Occipital lobe (tissue), 1 donor: ENCODE measurements at regions not wholly inside any gene's neighbourhood (a gene's known extent, or its start where the extent isn't known, plus 50 kb on each side); places are given as distances from the start of the nearest gene placed in this dataset.

ENCODE experiments used
- DNase-seq: peaks from one replicate; lab custom pipeline; 2025; lab: John Stamatoyannopoulos, UW

DNA sequence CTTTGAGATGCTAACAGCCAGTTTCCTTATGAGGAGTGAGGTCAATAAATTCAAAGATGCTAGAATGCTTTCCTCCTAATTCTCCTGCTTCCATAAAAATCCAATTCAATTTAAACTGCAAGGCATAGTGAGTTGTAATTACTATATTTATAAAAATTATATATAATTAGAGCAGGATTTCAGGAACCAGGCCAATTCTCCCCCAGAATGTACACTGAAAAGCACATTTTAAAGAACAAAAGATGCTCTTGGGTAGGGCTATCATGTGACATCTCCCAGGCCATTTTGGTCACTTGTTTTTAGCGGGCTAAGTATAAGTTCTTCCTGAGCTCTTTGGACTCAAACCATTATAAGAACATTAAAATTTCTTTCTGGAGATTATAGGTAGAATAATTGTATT lies 195.7 kb upstream of the KCNG1 start:
- DNase-seq = no peak

DNA sequence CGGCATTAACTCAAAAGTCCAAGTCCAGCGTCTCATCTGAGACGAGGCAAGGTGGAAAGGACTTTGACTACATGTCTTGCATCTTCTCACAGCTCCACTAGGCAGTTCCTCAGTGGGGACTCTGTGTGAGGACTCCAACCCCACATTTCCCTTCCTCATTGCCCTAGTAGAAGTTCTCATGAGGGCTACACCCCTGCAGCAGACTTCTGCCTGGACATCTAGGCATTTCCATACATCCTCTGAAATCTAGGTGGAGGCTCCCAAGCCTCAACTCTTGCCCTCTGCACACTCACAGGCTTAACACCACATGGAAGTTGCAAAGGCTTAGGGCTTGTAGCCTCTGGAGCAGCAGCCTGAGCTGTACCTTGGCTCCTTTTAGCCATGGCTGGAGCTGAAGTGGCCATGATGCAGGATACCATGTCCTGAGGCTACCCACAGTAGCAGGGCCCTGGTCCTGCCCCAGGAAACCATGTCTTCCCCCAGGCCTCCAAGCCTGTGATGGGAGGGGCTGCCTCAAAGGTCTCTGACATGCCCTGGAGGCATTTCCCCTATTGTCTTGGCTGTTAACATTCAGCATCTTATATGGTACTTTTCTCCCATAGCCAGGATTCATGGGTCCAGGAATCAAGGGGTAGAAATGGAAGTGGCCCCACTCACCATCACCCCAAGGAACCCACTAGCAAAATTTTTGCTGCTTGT lies 194.6 kb upstream of the KCNG1 start:
- no peak for DNase-seq

DNA sequence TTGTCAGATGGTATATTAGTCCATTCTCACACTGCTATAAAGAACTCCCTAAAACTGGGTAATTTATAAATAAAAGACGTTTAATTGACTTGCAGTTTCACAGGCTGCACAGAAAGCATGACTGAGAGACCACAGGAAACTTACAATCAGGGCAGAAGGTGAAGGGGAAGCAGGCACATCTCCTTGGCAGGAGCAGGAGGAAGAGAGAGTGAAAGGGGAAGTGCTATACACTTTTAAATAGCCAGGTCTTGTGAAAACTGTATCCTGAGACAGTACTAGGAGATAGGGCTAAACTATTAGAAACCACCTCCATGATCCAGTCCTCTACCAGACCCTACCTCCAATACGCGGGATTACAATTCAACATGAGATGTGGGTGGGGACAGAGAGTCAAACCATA lies 193.9 kb upstream of the KCNG1 start:
- DNase-seq = no peak

DNA sequence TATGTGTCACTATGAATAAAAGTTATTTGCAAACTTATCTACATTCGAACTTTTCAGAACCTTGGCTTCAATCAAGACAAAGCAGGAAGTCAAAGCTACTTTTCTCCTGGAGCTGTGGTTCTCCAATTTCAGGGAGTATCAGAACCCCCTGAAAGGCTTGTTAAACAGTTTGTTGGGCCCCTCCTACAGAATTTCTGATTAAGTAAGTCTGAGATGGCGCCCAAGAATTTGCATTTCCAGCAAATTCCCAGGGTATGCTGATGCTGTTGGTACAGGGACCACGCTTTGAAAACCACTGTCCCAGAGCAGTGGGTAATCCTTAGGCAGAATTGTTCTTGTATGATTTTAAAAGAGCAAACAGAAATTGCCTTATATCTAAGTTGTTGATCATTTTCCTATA lies 189.9 kb upstream of the KCNG1 start:
- DNase-seq = no peak

DNA sequence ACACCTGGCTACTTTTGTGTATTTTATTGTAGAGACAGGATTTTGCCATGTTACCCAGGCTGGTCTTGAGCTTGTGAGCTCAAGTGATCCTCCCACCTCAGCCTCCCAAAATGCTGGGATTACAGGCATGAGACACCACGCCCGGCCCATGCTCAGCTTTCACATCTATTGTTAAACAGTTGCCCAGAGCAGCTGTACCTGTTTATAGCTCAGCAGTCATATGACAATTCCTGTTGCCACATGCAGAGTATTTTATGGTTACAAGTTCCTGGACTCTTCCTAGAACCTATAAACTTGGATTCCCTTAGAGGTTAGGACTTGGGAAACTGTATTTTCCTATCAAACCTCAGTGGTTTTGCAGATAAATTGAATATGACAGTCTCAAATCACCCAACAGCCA lies 188.3 kb upstream of the KCNG1 start:
- DNase-seq = no peak

DNA sequence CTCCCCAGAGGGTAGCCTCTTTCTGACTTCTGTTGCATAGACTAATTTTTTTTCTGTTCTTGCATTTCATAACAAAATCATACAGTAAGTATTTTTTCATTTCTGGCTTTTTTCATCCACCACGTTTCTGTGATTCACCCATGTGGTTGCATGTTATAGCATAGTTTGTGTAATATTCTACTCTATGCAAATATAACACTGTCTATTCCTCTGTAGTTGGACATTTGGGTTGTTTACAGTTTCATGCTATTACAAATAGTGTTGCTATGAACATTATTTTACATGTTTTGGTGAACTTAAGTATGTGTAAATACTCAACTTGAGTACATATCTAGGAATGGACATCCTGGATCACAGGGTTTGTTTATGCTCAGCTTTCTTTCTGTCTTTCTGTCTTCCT lies 187.2 kb upstream of the KCNG1 start:
- no peak for DNase-seq

DNA sequence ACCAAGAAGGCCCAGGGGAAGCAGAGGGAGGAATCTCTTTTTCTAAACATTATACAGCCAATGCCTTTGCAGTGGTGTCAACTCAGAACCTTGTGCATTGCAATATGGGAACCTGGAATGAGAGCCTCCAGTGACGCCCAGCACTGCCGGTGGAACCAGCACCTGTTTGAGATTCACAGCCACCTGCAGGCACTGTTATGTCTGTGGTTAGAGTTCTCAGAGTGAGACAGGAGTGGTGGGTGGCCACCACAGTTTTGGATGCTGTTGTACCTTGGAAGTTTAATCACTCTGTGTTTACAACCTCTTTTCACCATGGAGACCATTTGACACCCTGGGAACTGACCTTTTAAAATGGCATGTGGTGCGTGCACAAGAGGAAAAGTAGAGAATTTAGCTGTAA lies 185.3 kb upstream of the KCNG1 start:
- no peak for DNase-seq

DNA sequence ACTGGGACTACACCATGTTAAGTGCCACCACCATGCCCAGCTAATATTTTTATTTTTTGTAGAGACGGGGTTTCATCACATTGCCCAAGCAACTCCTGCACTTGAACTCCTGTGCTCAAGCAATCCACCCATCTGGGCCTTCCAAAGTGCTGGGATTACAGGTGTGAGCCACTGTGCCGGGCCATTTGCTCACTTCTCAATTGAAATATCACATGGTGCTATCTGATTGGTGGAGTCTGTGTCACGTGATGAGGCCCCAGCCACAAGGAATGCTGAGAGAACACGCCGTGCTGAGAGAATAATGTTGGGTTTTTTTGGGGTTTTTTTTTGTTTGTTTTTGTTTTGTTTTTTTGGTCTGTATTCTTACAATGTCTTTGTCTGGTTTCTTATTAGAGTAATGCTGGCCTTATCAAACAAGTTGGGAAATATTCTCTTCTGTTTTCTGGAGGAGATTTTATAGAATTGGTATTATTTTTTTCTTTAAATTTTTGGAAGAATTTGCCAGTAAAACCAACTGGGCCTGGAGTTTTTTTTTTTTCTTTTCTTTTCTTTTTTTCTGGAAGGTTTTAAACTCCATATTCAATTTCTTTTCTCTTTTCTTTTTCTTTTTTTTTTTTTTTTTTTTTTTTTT lies 183.2 kb upstream of the KCNG1 start:
- no peak for DNase-seq

DNA sequence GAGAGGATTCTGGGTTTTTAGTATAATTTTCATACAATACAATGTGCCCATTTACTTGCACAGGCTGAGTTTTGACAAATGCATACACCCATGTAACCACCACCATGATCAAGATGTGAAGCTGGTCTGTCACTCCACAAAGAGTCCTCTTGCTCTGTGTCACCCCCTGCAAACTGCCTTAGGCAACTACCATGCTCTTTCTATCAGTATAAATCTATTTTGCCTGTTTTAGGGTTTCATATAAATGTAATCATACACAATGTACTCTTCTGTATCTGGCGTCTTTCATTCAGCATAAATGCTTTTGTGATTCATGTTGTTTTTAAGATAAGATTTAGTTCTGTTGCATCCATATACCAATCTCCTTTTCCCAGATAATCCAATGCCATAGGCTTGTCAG lies 181.9 kb upstream of the KCNG1 start:
- no peak for DNase-seq

DNA sequence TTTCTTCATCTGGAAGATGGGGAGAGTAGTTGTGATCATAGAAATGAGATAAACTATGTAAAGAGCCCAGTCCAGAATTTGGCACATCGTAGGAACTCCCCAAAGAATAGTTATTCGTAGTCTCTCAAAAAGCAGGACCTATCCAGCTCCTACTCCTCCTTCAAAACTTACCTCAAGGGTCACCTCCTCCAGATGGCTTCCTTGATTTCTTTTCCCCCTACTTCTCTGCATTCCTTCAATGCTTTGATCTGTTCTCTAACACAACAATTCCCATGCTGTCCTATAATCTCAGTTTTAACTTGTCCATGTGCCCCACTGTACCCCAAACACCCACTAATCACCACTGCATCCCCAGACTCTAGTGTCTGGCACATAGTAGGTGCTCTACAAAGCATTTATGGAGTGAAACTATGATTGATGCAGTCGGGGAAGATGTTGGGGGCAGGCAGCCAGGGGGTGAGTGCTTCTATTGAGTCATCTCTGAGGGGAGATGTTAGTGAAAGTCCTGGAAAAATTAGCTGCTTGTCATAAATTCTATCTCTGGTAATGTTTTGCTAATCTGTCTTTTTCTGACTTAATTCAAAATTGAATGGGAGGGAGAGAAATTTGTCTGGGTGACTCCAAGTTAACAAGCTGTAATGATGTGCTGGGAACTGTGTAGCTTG lies 181.3 kb upstream of the KCNG1 start:
- DNase-seq = no peak

DNA sequence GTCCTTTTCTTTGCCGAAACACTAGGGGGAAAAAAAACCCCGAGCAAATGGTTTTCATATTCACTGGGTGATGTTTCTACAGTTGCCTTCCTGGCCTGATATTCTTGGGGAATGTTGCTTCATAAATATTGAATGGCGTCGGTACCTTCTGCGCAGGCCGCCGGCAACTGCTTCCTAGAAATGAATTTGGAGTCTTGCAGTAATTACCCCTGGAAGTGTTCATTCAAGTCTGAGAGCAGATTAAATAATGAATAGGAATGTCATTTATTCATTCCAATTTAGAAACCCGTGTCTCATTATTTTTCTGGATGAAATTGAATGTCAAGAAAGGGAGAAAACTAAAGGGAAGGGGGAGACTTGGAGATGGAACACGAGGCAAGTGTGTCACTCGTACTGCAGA lies 179.4 kb upstream of the KCNG1 start:
- DNase-seq = no peak

DNA sequence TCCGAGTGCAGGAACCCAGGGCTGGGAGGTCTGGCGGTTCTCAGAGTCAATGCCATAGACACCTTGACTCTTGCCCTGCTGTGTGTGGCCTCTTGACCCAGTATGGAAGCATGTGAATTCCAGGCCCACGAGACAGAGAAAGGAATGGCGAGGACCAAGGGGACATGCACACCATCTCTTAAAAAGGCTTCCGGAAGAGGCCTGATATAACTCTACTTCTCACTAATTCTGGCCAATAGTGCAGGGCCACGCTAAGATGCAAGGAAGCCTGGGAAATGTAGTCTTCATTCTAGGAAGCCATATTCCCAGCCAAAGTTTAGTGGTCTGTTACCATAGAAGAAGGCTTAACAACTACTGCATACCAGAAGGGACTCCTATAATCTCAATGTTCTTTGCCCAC lies 177.0 kb upstream of the KCNG1 start:
- no peak for DNase-seq

DNA sequence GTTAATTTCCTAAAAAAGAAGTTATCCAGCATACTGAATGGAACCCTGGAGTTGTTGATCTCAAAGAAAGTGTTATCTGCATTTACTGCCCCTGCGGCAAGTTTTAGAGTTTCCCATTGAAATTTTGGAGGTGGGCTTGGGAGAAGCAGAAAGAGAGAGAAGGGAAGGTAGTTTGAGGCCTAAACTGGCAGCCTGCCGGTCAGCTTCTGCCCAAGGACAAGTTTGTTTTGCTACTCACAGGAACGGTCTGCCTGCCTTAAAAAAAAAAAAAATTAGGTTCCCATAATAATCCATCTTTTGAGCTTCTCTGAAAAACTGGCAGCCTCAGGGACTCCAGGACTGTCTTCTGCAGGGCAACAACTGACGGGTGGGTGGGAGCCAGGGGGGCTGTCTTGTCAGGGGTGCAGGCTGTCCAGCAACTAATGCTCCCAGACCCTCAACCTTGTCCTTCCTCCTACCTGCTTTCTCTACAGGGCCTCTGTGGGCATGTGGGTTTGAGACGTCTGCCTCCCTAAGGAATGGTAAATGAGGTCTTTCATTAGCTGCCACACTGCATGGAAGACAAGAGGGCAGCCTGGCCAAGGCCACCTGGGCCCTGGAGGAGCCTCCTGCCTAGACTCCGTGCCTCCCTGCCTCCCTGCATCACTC lies 176.1 kb upstream of the KCNG1 start:
- no peak for DNase-seq

DNA sequence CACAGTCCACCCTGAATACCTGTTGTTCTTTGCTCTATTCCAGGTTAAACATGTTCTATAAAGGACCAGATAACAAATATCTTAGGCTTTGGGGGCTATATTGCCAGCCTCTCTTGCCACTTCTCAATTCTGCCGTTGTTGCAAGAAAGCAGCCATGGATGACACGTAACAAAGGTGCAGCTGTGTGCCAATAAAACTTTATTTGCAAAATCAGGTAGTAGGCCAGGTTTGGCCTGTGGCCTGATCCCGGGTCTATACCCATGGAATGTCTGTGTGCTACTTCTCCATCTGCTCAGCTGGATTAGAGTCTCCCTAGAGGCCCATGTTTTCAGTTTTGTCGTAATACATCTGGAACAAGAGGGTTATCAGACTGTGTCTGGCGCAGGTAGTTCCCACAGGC lies 175.3 kb upstream of the KCNG1 start:
- DNase-seq = no peak

DNA sequence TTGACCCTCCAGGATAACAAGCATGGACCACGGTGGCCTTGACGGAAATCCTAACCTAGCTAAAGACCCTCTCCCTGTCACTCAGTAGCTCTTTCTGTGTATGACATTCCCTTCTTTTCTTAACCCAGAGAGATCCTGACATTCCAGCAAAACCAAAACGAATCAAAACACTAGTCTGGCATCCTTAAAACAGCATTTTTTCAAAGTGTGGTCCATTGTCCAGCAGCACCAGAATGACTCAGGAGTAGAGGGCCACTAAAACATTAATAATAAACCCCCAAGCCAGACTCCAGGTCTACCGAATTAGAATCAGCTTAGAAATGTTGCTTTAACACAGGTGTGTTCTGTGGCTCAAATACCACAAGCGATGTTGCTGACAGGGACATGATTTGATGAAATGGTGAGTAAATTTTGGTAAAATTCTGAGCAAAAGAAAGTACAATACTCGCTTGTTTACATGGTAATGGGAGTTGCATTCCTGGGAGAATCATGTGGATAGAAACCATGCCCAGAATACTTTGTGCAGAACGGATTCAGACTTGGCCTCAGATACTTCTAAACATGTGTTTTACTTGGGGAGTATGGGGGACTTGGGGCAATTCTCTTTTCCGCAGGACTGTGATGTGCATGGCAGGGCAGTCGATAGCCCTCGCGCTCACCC lies 174.2 kb upstream of the KCNG1 start:
- no peak for DNase-seq

DNA sequence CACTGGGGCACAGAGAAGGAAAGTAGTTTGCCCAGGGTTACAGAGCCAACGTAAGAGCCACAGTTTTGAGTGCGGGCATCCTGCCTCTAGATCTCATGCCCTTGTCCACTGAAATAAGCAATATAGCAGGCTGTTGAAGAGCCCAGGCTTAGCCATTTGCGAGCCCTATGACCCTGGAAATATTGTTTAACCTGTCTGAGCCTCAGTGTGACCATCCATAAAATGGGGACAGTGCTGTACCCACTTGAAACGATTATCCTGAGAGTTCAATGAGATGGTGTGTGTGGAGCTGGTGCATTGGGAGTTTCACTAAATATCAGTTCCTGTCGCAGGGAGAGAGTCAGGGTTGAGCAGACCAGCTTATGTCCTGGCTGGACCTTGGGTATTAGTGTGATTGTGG lies 173.1 kb upstream of the KCNG1 start:
- no peak for DNase-seq

DNA sequence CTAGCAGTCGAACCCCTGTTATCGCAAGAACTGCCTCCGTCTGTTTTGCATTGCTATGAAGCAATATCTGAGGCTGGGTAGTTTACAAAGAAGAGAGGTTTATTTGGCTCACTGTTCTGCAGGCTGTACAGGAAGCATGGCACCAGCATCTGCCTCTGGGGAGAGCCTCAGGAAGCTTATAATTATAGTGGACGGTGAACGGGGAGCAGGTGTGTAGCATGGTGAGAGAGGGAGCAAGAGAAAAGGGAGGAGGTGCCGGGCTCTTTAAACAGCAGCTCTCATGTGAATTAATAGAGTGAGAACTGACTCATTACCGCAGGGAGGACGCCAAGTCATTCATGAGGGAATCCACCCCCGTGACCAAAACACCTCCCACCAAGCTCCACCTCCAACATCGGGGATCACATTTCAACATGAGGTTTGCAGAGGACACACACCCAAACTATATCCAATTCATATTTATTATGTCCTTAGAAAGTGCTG lies 172.6 kb upstream of the KCNG1 start:
- DNase-seq = no peak

DNA sequence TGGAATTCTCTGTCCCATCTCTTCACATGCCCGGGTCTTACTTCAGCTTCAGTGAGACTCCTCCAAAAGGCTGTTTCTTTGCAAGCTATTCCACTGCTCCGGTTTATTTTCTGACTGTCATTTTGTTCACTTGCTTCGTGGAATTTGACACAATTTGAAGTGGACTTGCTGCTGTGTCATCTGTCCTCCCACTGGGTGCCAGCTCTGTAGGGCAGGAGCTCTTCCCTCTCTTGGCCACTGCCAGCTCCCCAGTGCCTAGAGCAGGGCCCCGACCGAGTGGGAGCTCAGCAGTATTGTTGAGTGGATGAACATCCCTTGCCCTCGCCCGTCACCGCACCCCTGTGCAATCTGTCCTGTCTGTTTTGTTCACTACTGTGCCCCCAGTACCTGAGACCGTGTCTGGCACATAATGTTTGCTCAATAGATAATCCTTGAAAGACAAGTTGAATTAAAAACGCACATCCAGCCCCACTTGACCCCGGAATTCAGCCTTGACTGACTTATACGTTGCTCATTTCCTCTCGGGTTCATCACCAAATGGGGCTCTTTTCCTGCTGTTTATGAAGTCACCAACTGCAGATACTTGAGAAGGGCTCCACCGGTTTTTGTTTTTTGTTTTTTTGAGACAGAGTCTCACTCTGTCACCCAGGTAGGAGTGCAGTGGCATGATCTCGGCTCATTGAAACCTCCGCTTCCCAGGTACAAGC lies 170.3 kb upstream of the KCNG1 start:
- no peak for DNase-seq

DNA sequence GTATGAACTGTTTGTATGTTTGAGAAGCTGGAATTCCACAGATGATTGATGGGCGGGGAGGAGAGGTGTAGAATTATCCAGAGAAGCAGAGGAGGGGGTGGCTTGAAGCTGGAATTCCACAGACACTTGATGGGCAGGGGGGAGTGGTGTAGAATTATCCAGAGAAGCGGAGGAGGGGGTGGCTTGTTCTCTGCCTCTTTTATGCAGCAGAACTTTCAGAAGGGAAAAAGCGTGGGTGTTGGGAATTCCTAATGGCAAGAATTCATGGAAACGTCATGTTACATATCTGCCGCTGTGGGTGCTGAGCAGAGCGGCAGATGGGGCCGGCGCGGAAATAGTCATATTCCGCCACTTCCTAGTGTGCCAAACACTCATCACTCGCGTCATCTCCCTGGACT lies 167.9 kb upstream of the KCNG1 start:
- DNase-seq = no peak

DNA sequence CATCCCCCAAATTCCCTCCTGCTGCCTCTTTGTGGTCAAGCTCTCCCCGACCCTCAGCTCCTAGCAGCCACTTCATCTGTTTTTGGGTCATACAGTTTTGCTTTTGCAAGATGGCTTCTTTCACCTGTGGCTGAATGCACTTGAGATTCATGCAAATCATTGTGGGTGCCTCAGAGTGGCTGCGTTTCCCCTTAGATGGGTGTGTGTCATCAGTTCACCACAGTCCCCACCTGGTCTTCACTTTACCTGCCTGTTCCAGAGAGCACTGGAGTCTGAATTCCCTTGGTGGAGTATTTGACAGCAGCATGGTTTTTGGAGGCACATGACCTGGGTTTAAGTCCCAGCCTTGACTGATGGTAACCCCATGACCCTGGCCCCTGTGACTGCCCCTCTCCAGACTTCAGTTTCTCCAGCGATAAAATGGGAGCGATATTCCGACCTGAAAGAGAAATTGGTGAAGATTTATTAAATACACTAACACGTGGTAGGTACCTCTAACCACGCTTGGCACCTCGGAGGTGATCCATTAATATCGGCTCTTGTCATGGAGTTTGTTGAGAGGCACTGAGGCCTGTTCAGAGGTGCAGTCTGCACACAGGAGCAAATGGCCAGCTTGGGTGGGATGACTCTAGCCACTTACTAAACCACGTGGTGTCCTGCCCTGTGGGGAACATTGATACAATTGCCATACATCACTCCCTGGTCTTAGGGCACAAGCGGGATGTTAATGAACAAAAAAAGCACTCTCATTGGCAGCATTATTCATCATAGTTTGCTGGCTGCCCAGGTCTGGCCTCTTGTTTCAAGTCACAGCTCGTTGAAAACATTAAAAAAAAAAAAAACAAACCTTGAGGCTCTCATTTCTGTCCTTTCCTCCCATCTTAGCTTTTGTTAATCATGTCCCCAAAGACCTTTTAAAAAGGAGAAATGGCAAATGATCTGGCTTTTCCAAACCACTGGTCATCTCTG lies 167.2 kb upstream of the KCNG1 start:
- no peak for DNase-seq
